RWPE2 (cell line): ENCODE measurements at regions not wholly inside any gene's neighbourhood (a gene's known extent, or its start where the extent isn't known, plus 50 kb on each side); places are given as distances from the start of the nearest gene placed in this dataset.

Experiments
- ATAC-seq: fragments of 200-7000 bp; cut with Tn5 transposase; 3 replicates; pipeline ENCODE4 v1.9.1; 2021; ENCODE audit warnings: low read depth
- DNase-seq: peaks from one replicate; pipeline ENCODE4 v3.0.0-alpha.2; 2020; ENCODE audit warnings: low spot score
- H3K27ac ChIP-seq: fragments of 450-650 bp; 2 replicates; pipeline ENCODE4 v1.5.1; 2017; ENCODE audit warnings: mild to moderate bottlenecking; ENCODE audit not compliant: poor library complexity, severe bottlenecking
- H3K27me3 ChIP-seq: fragments of 250-450 bp; sonication (Bioruptor Pico); 2 replicates; pipeline ENCODE4 v1.5.1; 2021; ENCODE audit warnings: mild to moderate bottlenecking, moderate library complexity; ENCODE audit not compliant: insufficient read depth, poor library complexity, severe bottlenecking
- H3K36me3 ChIP-seq: fragments of 250-450 bp; sonication (Bioruptor Pico); 2 replicates; pipeline ENCODE4 v1.5.1; 2020; ENCODE audit warnings: low read depth, mild to moderate bottlenecking, moderate library complexity
- H3K4me1 ChIP-seq: fragments of 250-450 bp; sonication (Bioruptor Pico); 2 replicates; pipeline ENCODE4 v1.5.1; 2021; ENCODE audit warnings: mild to moderate bottlenecking, moderate library complexity; ENCODE audit not compliant: insufficient read depth, poor library complexity, severe bottlenecking
- H3K4me3 ChIP-seq: fragments of 250-450 bp; sonication (Bioruptor Pico); 2 replicates; pipeline ENCODE4 v1.5.1; 2021; ENCODE audit warnings: mild to moderate bottlenecking, moderate library complexity; ENCODE audit not compliant: severe bottlenecking
- H3K9me3 ChIP-seq: fragments of 250-450 bp; sonication (Bioruptor Pico); 2 replicates; pipeline ENCODE4 v1.5.1; 2021; ENCODE audit warnings: mild to moderate bottlenecking, moderate library complexity; ENCODE audit not compliant: severe bottlenecking
- CTCF ChIP-seq: fragments of 450-650 bp; IDR thresholded peaks from one replicate; pipeline ENCODE4 v1.5.1; 2017; ENCODE audit warnings: mild to moderate bottlenecking, moderate library complexity; ENCODE audit not compliant: poor library complexity, severe bottlenecking

- Histone ChIP-seq H3K27me3 (no peaks in the 10 kb centered on the region), H3K36me3 (no peaks in the 10 kb centered on the region), H3K4me3 (no peak overlapping the region), H3K27ac (peak overlapping the region; percentile 20), H3K9me3 (no peaks in the 10 kb centered on the region), H3K4me1 (peaks cover 16% of the 10 kb centered on the region)
- TF ChIP-seq CTCF = no peak
- DNase-seq (no peak), ATAC-seq (peak; percentile 61)
Measured at GRCh38 chr15:62445244-62445643, 280.2 kb upstream of the C2CD4B start.

- no peak for DNase-seq
- no peaks in the 10 kb centered on the region for H3K27me3 ChIP-seq
- H3K36me3 ChIP-seq = no peaks in the 10 kb centered on the region
- ATAC-seq = no peak
- no peak overlapping the region for H3K27ac ChIP-seq
- H3K4me3 ChIP-seq = no peak overlapping the region
- H3K9me3 ChIP-seq = no peaks in the 10 kb centered on the region
- no peak for TF ChIP-seq CTCF
- peaks cover 16% of the 10 kb centered on the region for H3K4me1 ChIP-seq
Measured at GRCh38 chr15:62446984-62447383, 281.9 kb upstream of the C2CD4B start.

GRCh38 chr15:62447742-62448141 is 282.7 kb upstream of the C2CD4B start:
- DNase-seq (no peak), ATAC-seq (no peak)
- H3K27me3 ChIP-seq = no peaks in the 10 kb centered on the region
- peaks cover 16% of the 10 kb centered on the region for H3K4me1 ChIP-seq
- H3K4me3 ChIP-seq = no peak overlapping the region
- H3K27ac ChIP-seq = no peak overlapping the region
- no peak for TF ChIP-seq CTCF
- no peaks in the 10 kb centered on the region for H3K9me3 ChIP-seq
- no peaks in the 10 kb centered on the region for H3K36me3 ChIP-seq

GRCh38 chr15:62449638-62450037 is 284.6 kb upstream of the C2CD4B start:
- ATAC-seq = no peak
- H3K4me3 ChIP-seq = no peak overlapping the region
- TF ChIP-seq CTCF = no peak

GRCh38 chr15:62450061-62450460 is 285.0 kb upstream of the C2CD4B start:
- TF ChIP-seq CTCF = no peak
- no peak overlapping the region for H3K4me3 ChIP-seq
- H3K27me3 ChIP-seq = no peaks in the 10 kb centered on the region
- peaks cover 17% of the 10 kb centered on the region for H3K4me1 ChIP-seq
- H3K36me3 ChIP-seq = no peaks in the 10 kb centered on the region
- no peaks in the 10 kb centered on the region for H3K9me3 ChIP-seq
- DNase-seq (no peak), ATAC-seq (no peak)
- no peak overlapping the region for H3K27ac ChIP-seq

More at GRCh38 chr15:62449638-62450037, 284.6 kb upstream of the C2CD4B start:
- H3K27ac ChIP-seq = no peak overlapping the region
- peaks cover 21% of the 10 kb centered on the region for H3K4me1 ChIP-seq
- no peaks in the 10 kb centered on the region for H3K36me3 ChIP-seq
- no peaks in the 10 kb centered on the region for H3K27me3 ChIP-seq
- no peaks in the 10 kb centered on the region for H3K9me3 ChIP-seq
- DNase-seq = no peak
